ENCODE measurements at regions not wholly inside any gene's neighbourhood (a gene's known extent, or its start where the extent isn't known, plus 50 kb on each side); places are given as distances from the start of the nearest gene placed in this dataset.

DNA sequence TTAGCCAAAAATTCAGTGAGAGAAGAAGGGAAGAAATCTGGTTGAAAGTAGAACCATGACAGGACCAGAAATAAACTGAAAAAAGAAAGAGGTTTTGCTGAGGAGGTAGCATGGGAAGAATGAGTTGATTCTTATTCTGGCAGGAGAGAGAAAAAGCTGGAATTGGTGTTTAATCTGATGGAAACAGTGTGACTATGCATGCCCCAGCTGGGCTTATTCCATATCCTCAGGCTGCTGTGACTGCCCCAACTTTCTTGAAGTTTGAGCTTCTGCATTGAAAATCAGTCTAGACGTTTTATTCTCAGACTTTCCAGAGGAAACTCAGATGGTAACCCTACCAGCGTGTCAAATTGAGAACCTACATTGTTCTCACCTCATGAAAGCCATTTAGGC is 352.5 kb upstream of the DCBLD2 start:
- DNase-seq (ENCODE audit: low read depth): no peak
- TF ChIP-seq, protein P1, sequence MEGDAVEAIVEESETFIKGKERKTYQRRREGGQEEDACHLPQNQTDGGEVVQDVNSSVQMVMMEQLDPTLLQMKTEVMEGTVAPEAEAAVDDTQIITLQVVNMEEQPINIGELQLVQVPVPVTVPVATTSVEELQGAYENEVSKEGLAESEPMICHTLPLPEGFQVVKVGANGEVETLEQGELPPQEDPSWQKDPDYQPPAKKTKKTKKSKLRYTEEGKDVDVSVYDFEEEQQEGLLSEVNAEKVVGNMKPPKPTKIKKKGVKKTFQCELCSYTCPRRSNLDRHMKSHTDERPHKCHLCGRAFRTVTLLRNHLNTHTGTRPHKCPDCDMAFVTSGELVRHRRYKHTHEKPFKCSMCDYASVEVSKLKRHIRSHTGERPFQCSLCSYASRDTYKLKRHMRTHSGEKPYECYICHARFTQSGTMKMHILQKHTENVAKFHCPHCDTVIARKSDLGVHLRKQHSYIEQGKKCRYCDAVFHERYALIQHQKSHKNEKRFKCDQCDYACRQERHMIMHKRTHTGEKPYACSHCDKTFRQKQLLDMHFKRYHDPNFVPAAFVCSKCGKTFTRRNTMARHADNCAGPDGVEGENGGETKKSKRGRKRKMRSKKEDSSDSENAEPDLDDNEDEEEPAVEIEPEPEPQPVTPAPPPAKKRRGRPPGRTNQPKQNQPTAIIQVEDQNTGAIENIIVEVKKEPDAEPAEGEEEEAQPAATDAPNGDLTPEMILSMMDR (IDR thresholded peaks at IDR 0.05; ENCODE audit: control insufficient read depth, extremely low read depth, insufficient read depth): no peak
- no peak overlapping the region for H3K4me3 ChIP-seq (ENCODE audit: low read depth, low read length)

- DNase-seq (ENCODE audit: low read depth): no peak
- TF ChIP-seq, protein P1 (IDR thresholded peaks at IDR 0.05; ENCODE audit: control insufficient read depth, extremely low read depth, insufficient read depth): no peak
Measured at GRCh38 chr3:99250821-99251355, 349.4 kb upstream of the DCBLD2 start.

DNA sequence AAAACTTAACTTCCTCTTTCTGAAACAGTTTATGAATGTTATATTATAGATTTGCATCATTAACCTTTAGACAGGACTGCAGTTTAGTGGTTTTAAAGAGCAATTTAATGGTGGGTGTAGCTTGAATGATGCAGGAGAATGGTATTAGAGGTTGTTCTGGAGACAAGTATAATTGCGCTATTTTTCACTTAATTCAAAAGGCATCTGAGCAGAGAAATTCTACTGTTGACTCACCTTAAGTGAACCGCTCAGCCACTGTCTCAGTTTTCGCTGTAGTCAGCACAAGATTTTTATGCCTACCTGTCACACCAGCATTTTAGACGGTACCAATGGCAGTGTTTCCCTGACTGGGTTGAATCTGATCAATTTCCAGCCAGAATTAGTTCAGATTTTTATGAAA is 348.8 kb upstream of the DCBLD2 start:
- TF ChIP-seq, protein P1 (IDR thresholded peaks at IDR 0.05; ENCODE audit: control insufficient read depth, extremely low read depth, insufficient read depth): no peak
- no peak overlapping the region for H3K4me3 ChIP-seq (ENCODE audit: low read depth, low read length)
- no peak for DNase-seq (ENCODE audit: low read depth)

More at GRCh38 chr3:99250821-99251355, 349.4 kb upstream of the DCBLD2 start:
- no peak overlapping the region for H3K4me3 ChIP-seq (ENCODE audit: low read depth, low read length)

- TF ChIP-seq, protein P1 (IDR thresholded peaks at IDR 0.05; ENCODE audit: control insufficient read depth, extremely low read depth, insufficient read depth): no peak
- H3K4me3 ChIP-seq (ENCODE audit: low read depth, low read length): no peak overlapping the region
- no peak for DNase-seq (ENCODE audit: low read depth)
Measured at GRCh38 chr3:99249627-99250026, 348.1 kb upstream of the DCBLD2 start.

DNA sequence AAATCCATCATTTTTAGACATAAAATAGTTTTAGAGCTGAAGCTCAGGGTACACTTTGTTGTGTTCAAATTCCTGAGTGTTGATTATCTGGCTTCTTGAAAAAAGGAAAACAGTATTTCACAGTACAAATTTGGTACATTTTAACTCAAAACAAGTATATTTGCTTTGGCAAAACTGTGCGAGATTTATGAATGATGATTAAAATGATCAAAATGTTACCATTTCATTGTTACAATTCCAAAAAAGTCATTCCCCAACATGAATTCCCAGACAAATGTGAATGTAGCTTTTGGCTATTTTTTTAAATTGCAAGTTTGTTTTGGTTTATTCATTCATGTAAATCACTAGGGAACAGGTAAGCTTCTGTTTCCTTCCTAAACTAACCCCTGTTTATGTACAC is 347.4 kb upstream of the DCBLD2 start:
- no peak for DNase-seq (ENCODE audit: low read depth)
- TF ChIP-seq, protein P1 (IDR thresholded peaks at IDR 0.05; ENCODE audit: control insufficient read depth, extremely low read depth, insufficient read depth): no peak
- H3K4me3 ChIP-seq (ENCODE audit: low read depth, low read length): no peak overlapping the region

DNA sequence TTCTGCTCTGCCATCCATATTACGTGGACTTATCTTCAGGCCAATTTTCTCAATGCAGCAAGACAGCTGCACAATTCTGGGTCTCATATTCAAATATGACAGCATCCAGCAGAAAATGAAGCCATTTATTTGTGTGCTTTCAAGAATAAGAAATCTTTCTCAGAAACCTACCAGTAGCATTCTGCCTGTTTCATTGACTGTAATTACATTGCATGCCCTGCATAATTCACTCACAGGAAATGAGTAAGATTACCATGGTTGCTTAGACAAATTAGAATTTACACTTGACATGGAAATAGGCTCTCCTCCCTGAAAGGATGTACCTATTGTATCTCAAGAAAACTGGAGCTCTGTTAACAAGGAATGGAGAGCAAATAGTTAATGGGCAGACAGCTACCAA is 346.6 kb upstream of the DCBLD2 start:
- TF ChIP-seq, protein P1 (IDR thresholded peaks at IDR 0.05; ENCODE audit: control insufficient read depth, extremely low read depth, insufficient read depth): no peak
- no peak overlapping the region for H3K4me3 ChIP-seq (ENCODE audit: low read depth, low read length)
- DNase-seq (ENCODE audit: low read depth): no peak

GRCh38 chr3:99246010-99246654 is 344.6 kb upstream of the DCBLD2 start:
- TF ChIP-seq, protein P1 (IDR thresholded peaks at IDR 0.05; ENCODE audit: control insufficient read depth, extremely low read depth, insufficient read depth): no peak
- DNase-seq (ENCODE audit: low read depth): no peak
- no peak overlapping the region for H3K4me3 ChIP-seq (ENCODE audit: low read depth, low read length)

Data from LNCaP clone FGC (cell line).